NCI-H69 (cell line): ENCODE measurements at regions not wholly inside any gene's neighbourhood (a gene's known extent, or its start where the extent isn't known, plus 50 kb on each side); places are given as distances from the start of the nearest gene placed in this dataset.
A peak's percentile ranks its signal among the peaks of the same experiment; 100 is the strongest.
"Not testable (repeated sequence)": the region's sequence is repeated elsewhere in the genome, so short reads cannot be mapped to it uniquely, and the experiment has no call there.

Source experiments
- DNase-seq: peaks from one replicate; lab custom pipeline; 2025; lab: John Stamatoyannopoulos, UW

- no peak for DNase-seq
Observed at GRCh38 chr12:40172879-40173278, 51.9 kb upstream of the LRRK2 start.

- no peak for DNase-seq
Observed at GRCh38 chr12:40171501-40171900, 53.3 kb upstream of the LRRK2 start.

GRCh38 chr12:40171066-40171465 lies 53.7 kb upstream of the LRRK2 start:
- no peak for DNase-seq

- peak; percentile 9 for DNase-seq
Observed at GRCh38 chr12:40170593-40170992, 54.2 kb upstream of the LRRK2 start.

- no peak for DNase-seq
Observed at GRCh38 chr12:40168868-40169267, 55.9 kb upstream of the LRRK2 start.

GRCh38 chr12:40168419-40168818 lies 56.4 kb upstream of the LRRK2 start:
- DNase-seq = not testable (repeated sequence)

- DNase-seq = no peak
Observed at GRCh38 chr12:40168001-40168400, 56.8 kb upstream of the LRRK2 start.

- no peak for DNase-seq
Observed at GRCh38 chr12:40165179-40165578, 59.3 kb upstream of the SLC2A13 start.

- no peak for DNase-seq
Observed at GRCh38 chr12:40164034-40164433, 58.2 kb upstream of the SLC2A13 start.

- no peak for DNase-seq
Observed at GRCh38 chr12:40162033-40162432, 56.2 kb upstream of the SLC2A13 start.

GRCh38 chr12:40158592-40159111 lies 52.8 kb upstream of the SLC2A13 start:
- peak; percentile 2 for DNase-seq

- no peak for DNase-seq
Observed at GRCh38 chr12:40157336-40157735, 51.5 kb upstream of the SLC2A13 start.

GRCh38 chr12:40156021-40156764 lies 50.3 kb upstream of the SLC2A13 start:
- DNase-seq = no peak
